OCI-LY3 (cell line): ENCODE measurements at regions not wholly inside any gene's neighbourhood (a gene's known extent, or its start where the extent isn't known, plus 50 kb on each side); places are given as distances from the start of the nearest gene placed in this dataset.

ENCODE experiments used
- H2AFZ ChIP-seq: fragments of 200-600, 300-600 bp; shearing (Covaris generic); 2 replicates; pipeline ENCODE4 v1.6.0; 2014; ENCODE audit warnings: antibody characterized with exemption, low read depth, low read length
- H3K27ac ChIP-seq: fragments of 200-600, 300-600 bp; sonication (generic); 2 replicates; pipeline ENCODE4 v1.5.1; 2014; ENCODE audit warnings: mild to moderate bottlenecking, low read length, moderate library complexity, mixed read lengths
- H3K27me3 ChIP-seq: fragments of 200-600, 300-600 bp; sonication (generic); 2 replicates; pipeline ENCODE4 v1.6.1; 2014; ENCODE audit warnings: low read depth, low read length, mixed read lengths
- H3K36me3 ChIP-seq: fragments of 200-600, 300-600 bp; sonication (generic); replicated peaks from 2 replicates; pipeline ENCODE3; 2014; ENCODE audit warnings: low read depth, low read length, mixed read lengths
- H3K4me1 ChIP-seq: fragments of 300-600, 200-600 bp; sonication (generic); 2 replicates; pipeline ENCODE4 v1.6.1; 2014; ENCODE audit warnings: low read length, mixed read lengths
- H3K4me2 ChIP-seq: fragments of 200-600, 300-600 bp; sonication (generic); 2 replicates; pipeline ENCODE4 v1.6.1; 2014; ENCODE audit warnings: low read length, mixed read lengths
- H3K4me3 ChIP-seq: fragments of 300-600, 200-600 bp; sonication (generic); 2 replicates; pipeline ENCODE4 v1.5.1; 2014; ENCODE audit warnings: antibody characterized with exemption, mild to moderate bottlenecking, low read length, moderate library complexity
- H3K79me2 ChIP-seq: fragments of 300-600, 200-600 bp; shearing (Covaris generic); 2 replicates; pipeline ENCODE4 v1.6.1; 2014; ENCODE audit warnings: mild to moderate bottlenecking, low read length, mixed read lengths
- H3K9ac ChIP-seq: fragments of 300-600, 200-600 bp; shearing (Covaris generic); 2 replicates; pipeline ENCODE4 v1.6.0; 2014; ENCODE audit warnings: mild to moderate bottlenecking, low read length, moderate library complexity
- H3K9me3 ChIP-seq: fragments of 200-600, 300-600 bp; shearing (Covaris generic); 2 replicates; pipeline ENCODE4 v1.6.1; 2014; ENCODE audit warnings: low read length, mixed read lengths; ENCODE audit not compliant: insufficient read depth
- H4K20me1 ChIP-seq: fragments of 200-600, 300-600 bp; sonication (generic); 2 replicates; pipeline ENCODE4 v1.6.1; 2016; ENCODE audit warnings: low read length, mixed read lengths; ENCODE audit not compliant: insufficient read depth
- CTCF ChIP-seq: fragments of 200-600, 300-600 bp; sonication (generic); IDR thresholded peaks from 2 replicates; pipeline ENCODE4 v1.5.1; 2014; ENCODE audit warnings: antibody characterized with exemption, low read length, low read depth
- EZH2phosphoT487 ChIP-seq: fragments of 200-600 bp; shearing (Covaris generic); IDR thresholded peaks from 2 replicates; pipeline ENCODE4 v1.6.1; 2018; ENCODE audit warnings: antibody characterized with exemption, mixed run types, low read depth

- TF ChIP-seq EZH2phosphoT487 (no peak), CTCF (no peak)
- Histone ChIP-seq H3K36me3 (no peaks in the 10 kb centered on the region), H3K9ac (no peak overlapping the region), H2AFZ (no peak overlapping the region), H3K9me3 (no peaks in the 10 kb centered on the region), H3K79me2 (no peaks in the 10 kb centered on the region), H3K27ac (no peak overlapping the region), H4K20me1 (no peaks in the 10 kb centered on the region), H3K27me3 (no peaks in the 10 kb centered on the region), H3K4me2 (no peak overlapping the region), H3K4me3 (no peak overlapping the region), H3K4me1 (no peaks in the 10 kb centered on the region)
These were observed 518.4 kb upstream of the UBE2E2 start for GRCh38 chr3:22684739-22685138.

- Histone ChIP-seq H3K27me3 (no peaks in the 10 kb centered on the region), H3K79me2 (no peaks in the 10 kb centered on the region), H3K4me1 (no peaks in the 10 kb centered on the region), H3K4me3 (no peak overlapping the region), H4K20me1 (no peaks in the 10 kb centered on the region), H3K27ac (no peak overlapping the region), H2AFZ (no peak overlapping the region), H3K36me3 (no peaks in the 10 kb centered on the region), H3K4me2 (no peak overlapping the region), H3K9me3 (no peaks in the 10 kb centered on the region), H3K9ac (no peak overlapping the region)
- TF ChIP-seq EZH2phosphoT487 (no peak), CTCF (peak; percentile 74)
These were observed 517.5 kb upstream of the UBE2E2 start for GRCh38 chr3:22685597-22685996.

GRCh38 chr3:22691407-22691806 is 511.7 kb upstream of the UBE2E2 start:
- no peak overlapping the region for H3K9ac ChIP-seq

GRCh38 chr3:22691856-22692628 is 511.1 kb upstream of the UBE2E2 start:
- H3K36me3 ChIP-seq = no peaks in the 10 kb centered on the region
- no peak overlapping the region for H3K9ac ChIP-seq
- H4K20me1 ChIP-seq = no peaks in the 10 kb centered on the region
- H3K4me1 ChIP-seq = no peaks in the 10 kb centered on the region
- H3K27me3 ChIP-seq = no peaks in the 10 kb centered on the region
- H3K27ac ChIP-seq = no peak overlapping the region
- no peak overlapping the region for H2AFZ ChIP-seq
- H3K4me2 ChIP-seq = no peak overlapping the region
- no peak overlapping the region for H3K4me3 ChIP-seq
- H3K9me3 ChIP-seq = no peaks in the 10 kb centered on the region
- no peaks in the 10 kb centered on the region for H3K79me2 ChIP-seq
- TF ChIP-seq CTCF (no peak), EZH2phosphoT487 (no peak)

More at GRCh38 chr3:22691407-22691806, 511.7 kb upstream of the UBE2E2 start:
- no peaks in the 10 kb centered on the region for H3K27me3 ChIP-seq
- no peaks in the 10 kb centered on the region for H3K36me3 ChIP-seq
- H3K4me3 ChIP-seq = no peak overlapping the region
- H3K4me2 ChIP-seq = no peak overlapping the region
- no peaks in the 10 kb centered on the region for H4K20me1 ChIP-seq
- H3K27ac ChIP-seq = no peak overlapping the region
- H3K79me2 ChIP-seq = no peaks in the 10 kb centered on the region
- no peak overlapping the region for H2AFZ ChIP-seq
- TF ChIP-seq CTCF = no peak
- no peak for TF ChIP-seq EZH2phosphoT487
- no peaks in the 10 kb centered on the region for H3K9me3 ChIP-seq
- no peaks in the 10 kb centered on the region for H3K4me1 ChIP-seq
